H1 (cell line): ENCODE measurements at regions not wholly inside any gene's neighbourhood (a gene's known extent, or its start where the extent isn't known, plus 50 kb on each side); places are given as distances from the start of the nearest gene placed in this dataset.

Source experiments
- CTCF ChIA-PET: fragments of 300-600 bp; sonication (Branson Sonifier 250); formaldehyde crosslinking; loops from one replicate; lab custom pipeline; 2021; ENCODE audit not compliant: partially characterized antibody; lab: Charles Lee
- POLR2A ChIA-PET: fragments of 300-600 bp; sonication (Branson Sonifier 250); formaldehyde crosslinking; loops from one replicate; lab custom pipeline; 2021; ENCODE audit warnings: inconsistent platforms; ENCODE audit not compliant: partially characterized antibody; lab: Charles Lee
- DNase-seq, 2 experiments: peaks; one replicate each; pipeline versions ENCODE4 v3.0.0 to v3.0.0-alpha.2; 2010 to 2022; ENCODE audit warnings: low spot score in 2 of 2, low read depth in 1 of 2, mixed read lengths in 1 of 2
- FAIRE-seq: peaks from 2 replicates; lab custom pipeline; 2011; peaks lifted over from hg19 to GRCh38; lab: Jason Lieb, UNC
- H2AFZ ChIP-seq: 2 replicates; pipeline ENCODE4 v1.8.1; 2012; ENCODE audit warnings: low read length, inconsistent platforms
- H2AK5ac ChIP-seq: 2 replicates; pipeline ENCODE4 v1.6.1; 2013; ENCODE audit warnings: low read depth, low read length
- H2BK120ac ChIP-seq: replicated peaks from 2 replicates; pipeline ENCODE3; 2013; ENCODE audit warnings: low read depth, low read length, inconsistent platforms
- H2BK12ac ChIP-seq: 2 replicates; pipeline ENCODE4 v1.6.1; 2013; ENCODE audit warnings: low read depth, low read length
- H2BK15ac ChIP-seq: 2 replicates; pipeline ENCODE4 v1.6.1; 2013; ENCODE audit warnings: low read length
- H2BK20ac ChIP-seq: 2 replicates; pipeline ENCODE4 v1.6.1; 2013; ENCODE audit warnings: low read length
- H2BK5ac ChIP-seq: 2 replicates; pipeline ENCODE4 v1.6.1; 2013; ENCODE audit warnings: low read depth, low read length
- H3K14ac ChIP-seq: 2 replicates; pipeline ENCODE4 v1.6.1; 2013; ENCODE audit warnings: inconsistent platforms; ENCODE audit not compliant: insufficient read length
- H3K18ac ChIP-seq: 2 replicates; pipeline ENCODE4 v1.6.1; 2013; ENCODE audit warnings: low read length; ENCODE audit errors: extremely low read depth
- H3K23ac ChIP-seq: 2 replicates; pipeline ENCODE4 v1.6.1; 2013; ENCODE audit warnings: inconsistent platforms; ENCODE audit not compliant: insufficient read length
- H3K23me2 ChIP-seq: 2 replicates; pipeline ENCODE4 v1.6.1; 2013; ENCODE audit warnings: low read depth, low read length
- H3K27ac ChIP-seq: 2 replicates; pipeline ENCODE4 v1.6.1; 2011; ENCODE audit warnings: low read depth, low read length, inconsistent platforms
- H3K27me3 ChIP-seq, 4 experiments: replicated peaks in 1 of 4; 1 replicate in 1 of 4; 2 replicates in 3 of 4; pipeline versions ENCODE4 v1.6.1 to v1.8.1; 2011 to 2013; ENCODE audit warnings: low read length in 3 of 4, mild to moderate bottlenecking in 3 of 4, inconsistent platforms in 2 of 4, mixed read lengths in 2 of 4, moderate library complexity in 1 of 4; ENCODE audit not compliant: control insufficient read depth in 3 of 4, insufficient read depth in 3 of 4; ENCODE audit errors: extremely low read depth in 1 of 4
- H3K36me3 ChIP-seq, 4 experiments: 2 replicates each; pipeline versions ENCODE4 v1.6.1 to v1.8.1; 2011 to 2013; ENCODE audit warnings: mild to moderate bottlenecking in 4 of 4, low read length in 3 of 4, moderate library complexity in 2 of 4, control low read depth in 1 of 4, inconsistent platforms in 1 of 4; ENCODE audit not compliant: insufficient read depth in 4 of 4, control insufficient read depth in 2 of 4
- H3K4ac ChIP-seq: replicated peaks from 2 replicates; pipeline ENCODE3; 2013; ENCODE audit warnings: low read length, low read depth, mixed read lengths, inconsistent platforms; ENCODE audit not compliant: insufficient read length
- H3K4me1 ChIP-seq, 4 experiments: replicated peaks in 1 of 4; 1 replicate in 1 of 4; 2 replicates in 3 of 4; pipeline versions ENCODE4 v1.6.1 to v1.8.1; 2011 to 2013; ENCODE audit warnings: low read length in 3 of 4, inconsistent platforms in 2 of 4, mixed read lengths in 1 of 4; ENCODE audit not compliant: insufficient read depth in 4 of 4, control insufficient read depth in 3 of 4
- H3K4me2 ChIP-seq, 2 experiments: 2 replicates each; pipeline versions ENCODE4 v1.6.1 to v1.8.1; 2011 to 2013; ENCODE audit warnings: low read depth in 2 of 2, low read length in 2 of 2, control low read depth in 1 of 2, inconsistent platforms in 1 of 2, mild to moderate bottlenecking in 1 of 2; ENCODE audit not compliant: insufficient read depth in 1 of 2
- H3K4me3 ChIP-seq, 4 experiments: fragments of 200-600, 300-600 bp in 1 of 4; sonication (generic), shearing (Covaris generic), sonication (Bioruptor Twin) in 1 of 4; 2 replicates each; pipeline versions ENCODE4 v1.5.1 to v1.8.1; 2011 to 2016; ENCODE audit warnings: low read length in 4 of 4, low read depth in 3 of 4, control low read depth in 2 of 4, inconsistent platforms in 2 of 4, mild to moderate bottlenecking in 2 of 4, mixed read lengths in 1 of 4, moderate library complexity in 1 of 4; ENCODE audit not compliant: insufficient read depth in 2 of 4; ENCODE audit errors: extremely low read depth in 1 of 4
- H3K56ac ChIP-seq: replicated peaks from 2 replicates; pipeline ENCODE3; 2013; ENCODE audit warnings: low read depth, mild to moderate bottlenecking, mixed read lengths, low read length, inconsistent platforms; ENCODE audit not compliant: insufficient read length
- H3K79me1 ChIP-seq: 2 replicates; pipeline ENCODE4 v1.6.1; 2013; ENCODE audit warnings: low read depth, low read length, control low read depth
- H3K79me2 ChIP-seq, 2 experiments: 2 replicates each; pipeline versions ENCODE4 v1.6.1 to v1.8.1; 2012 to 2013; ENCODE audit warnings: low read length in 2 of 2, mild to moderate bottlenecking in 2 of 2, inconsistent platforms in 1 of 2; ENCODE audit not compliant: insufficient read depth in 2 of 2, control insufficient read depth in 1 of 2
- H3K9ac ChIP-seq, 4 experiments: replicated peaks in 1 of 4; 1 replicate in 1 of 4; 2 replicates in 3 of 4; pipeline versions ENCODE4 v1.6.1 to v1.8.1; 2011 to 2013; ENCODE audit warnings: low read depth in 3 of 4, low read length in 3 of 4, control low read depth in 2 of 4, mild to moderate bottlenecking in 2 of 4, moderate library complexity in 2 of 4, inconsistent platforms in 1 of 4; ENCODE audit errors: extremely low read depth in 1 of 4
- H3K9me3 ChIP-seq, 2 experiments: 2 replicates each; pipeline versions ENCODE4 v1.6.1 to v1.8.1; 2012 to 2013; ENCODE audit warnings: mild to moderate bottlenecking in 2 of 2, moderate library complexity in 2 of 2, control low read depth in 1 of 2, inconsistent platforms in 1 of 2, low read depth in 1 of 2, low read length in 1 of 2, mixed read lengths in 1 of 2; ENCODE audit not compliant: insufficient read depth in 2 of 2
- H4K20me1 ChIP-seq, 2 experiments: replicated peaks in 1 of 2; 2 replicates each; pipeline versions ENCODE3 to v1.8.1; 2011 to 2013; ENCODE audit warnings: inconsistent platforms in 2 of 2, low read length in 2 of 2, mild to moderate bottlenecking in 1 of 2; ENCODE audit not compliant: insufficient read depth in 2 of 2, control insufficient read depth in 1 of 2
- H4K5ac ChIP-seq: 2 replicates; pipeline ENCODE4 v1.6.1; 2013; ENCODE audit warnings: low read length, low read depth, mixed read lengths, inconsistent platforms; ENCODE audit not compliant: insufficient read length
- H4K8ac ChIP-seq: 2 replicates; pipeline ENCODE4 v1.8.0; 2013; ENCODE audit warnings: mild to moderate bottlenecking, moderate library complexity, low read length, inconsistent platforms; ENCODE audit not compliant: insufficient read depth; ENCODE audit errors: extremely low read depth
- H4K91ac ChIP-seq: replicated peaks from 2 replicates; pipeline ENCODE3; 2013; ENCODE audit warnings: low read length, mixed read lengths, inconsistent platforms; ENCODE audit not compliant: insufficient read length
- CEBPB ChIP-seq: IDR thresholded peaks from 2 replicates; pipeline ENCODE4 v1.6.1; 2012; ENCODE audit warnings: low read depth, low read length
- EGR1 ChIP-seq: IDR thresholded peaks from 2 replicates; pipeline ENCODE4 v1.6.1; 2011; ENCODE audit warnings: low read depth, low read length, borderline replicate concordance
- HDAC6 ChIP-seq: IDR thresholded peaks from one replicate; pipeline ENCODE4 v1.7.1; 2012; ENCODE audit warnings: low read depth, mild to moderate bottlenecking, inconsistent platforms, low read length, moderate library complexity
- SRF ChIP-seq: IDR thresholded peaks from 2 replicates; pipeline ENCODE4 v1.6.1; 2011; ENCODE audit warnings: mild to moderate bottlenecking, low read depth, low read length, moderate library complexity
- SUZ12 ChIP-seq: fragments of 200-600 bp; sonication (generic); IDR thresholded peaks from 2 replicates; pipeline ENCODE4 v1.6.1; 2012; ENCODE audit warnings: mild to moderate bottlenecking, inconsistent platforms, low read length, moderate library complexity, mixed read lengths
- TAF1 ChIP-seq: IDR thresholded peaks from 2 replicates; pipeline ENCODE4 v1.6.1; 2011; ENCODE audit warnings: mild to moderate bottlenecking, low read depth, low read length
- WGBS, 2 experiments: shearing (Covaris generic) in 1 of 2; methylation state at CpG; one replicate each; pipeline versions ENCODE4 v1.1.6 to v1.1.7; 2013 to 2015; ENCODE audit warnings: low lambda C conversion rate in 2 of 2, mixed read lengths in 2 of 2, inconsistent platforms in 1 of 2, low coverage in 1 of 2, missing lambda C conversion rate in 1 of 2; ENCODE audit not compliant: insufficient replicate concordance in 2 of 2, insufficient coverage in 1 of 2, insufficient read length in 1 of 2; ENCODE audit errors: extremely low coverage in 1 of 2, missing lambda C conversion rate in 1 of 2; 5-methylcytosine and 5-hydroxymethylcytosine counted together

- no peaks in the 10 kb centered on the region for H4K20me1 ChIP-seq
- H3K9ac ChIP-seq = no peak overlapping the region
- H4K91ac ChIP-seq = no peak overlapping the region
- H3K27ac ChIP-seq = no peak overlapping the region
- H3K4me3 ChIP-seq = no peak overlapping the region
- TF ChIP-seq TAF1 (no peak), SUZ12 (no peak), HDAC6 (no peak), SRF (no peak), EGR1 (no peak), CEBPB (no peak)
- no peak for DNase-seq
- no peak overlapping the region for H3K23ac ChIP-seq
- H3K27me3 ChIP-seq = no peaks in the 10 kb centered on the region
- no peak overlapping the region for H3K4ac ChIP-seq
- no peaks in the 10 kb centered on the region for H3K79me1 ChIP-seq
- no peaks in the 10 kb centered on the region for H3K36me3 ChIP-seq
- H3K14ac ChIP-seq = no peak overlapping the region
- no peak overlapping the region for H3K18ac ChIP-seq
- H2AFZ ChIP-seq = no peak overlapping the region
- no peak overlapping the region for H2BK15ac ChIP-seq
- no peak overlapping the region for H4K5ac ChIP-seq
- POLR2A ChIA-PET = no interaction called here
- H3K4me2 ChIP-seq = no peak overlapping the region
- no peak overlapping the region for H2AK5ac ChIP-seq
- H3K23me2 ChIP-seq = no peaks in the 10 kb centered on the region
- no peak for FAIRE-seq
- CTCF ChIA-PET = no interaction called here
- H3K9me3 ChIP-seq = no peaks in the 10 kb centered on the region
- no peak overlapping the region for H2BK12ac ChIP-seq
- 94% methylated on average over 4 of the region's 4 CpGs; no CpG with 5 or more reads in 1 of the 2 experiments for WGBS, 2 experiments
- no peak overlapping the region for H2BK20ac ChIP-seq
- H3K4me1 ChIP-seq = no peaks in the 10 kb centered on the region
- no peak overlapping the region for H2BK120ac ChIP-seq
- no peak overlapping the region for H3K56ac ChIP-seq
- no peak overlapping the region for H2BK5ac ChIP-seq
- H3K79me2 ChIP-seq = no peaks in the 10 kb centered on the region
- no peak overlapping the region for H4K8ac ChIP-seq
Observed at GRCh38 chrX:22740836-22741235, 258.9 kb upstream of the DDX53 start.
